ENCODE measurements at regions not wholly inside any gene's neighbourhood (a gene's known extent, or its start where the extent isn't known, plus 50 kb on each side); places are given as distances from the start of the nearest gene placed in this dataset.

GRCh38 chr2:41668529-41668928 lies 379.3 kb upstream of the PKDCC start:
- H3K9me3 Mint-ChIP-seq (ENCODE audit: low read depth): no peaks in the 10 kb centered on the region
- H3K4me1 Mint-ChIP-seq (ENCODE audit: low read depth): no peaks in the 10 kb centered on the region
- H3K27me3 Mint-ChIP-seq: peaks cover 1% of the 10 kb centered on the region
- H3K4me3 Mint-ChIP-seq: no peak overlapping the region
- no peaks in the 10 kb centered on the region for H3K36me3 Mint-ChIP-seq
- no peak overlapping the region for H3K27ac Mint-ChIP-seq

GRCh38 chr2:41678639-41679038 lies 369.2 kb upstream of the PKDCC start:
- Mint-ChIP-seq H3K36me3 (no peaks in the 10 kb centered on the region), H3K4me1 (ENCODE audit: low read depth) (no peaks in the 10 kb centered on the region), H3K4me3 (no peak overlapping the region), H3K27me3 (peaks cover 3% of the 10 kb centered on the region), H3K27ac (no peak overlapping the region), H3K9me3 (ENCODE audit: low read depth) (no peaks in the 10 kb centered on the region)

GRCh38 chr2:41686156-41686555 lies 361.7 kb upstream of the PKDCC start:
- no peak overlapping the region for H3K27ac Mint-ChIP-seq
- peaks cover 2% of the 10 kb centered on the region for H3K27me3 Mint-ChIP-seq
- H3K4me1 Mint-ChIP-seq (ENCODE audit: low read depth): no peaks in the 10 kb centered on the region
- H3K4me3 Mint-ChIP-seq: no peak overlapping the region
- H3K9me3 Mint-ChIP-seq (ENCODE audit: low read depth): no peaks in the 10 kb centered on the region
- no peaks in the 10 kb centered on the region for H3K36me3 Mint-ChIP-seq

GRCh38 chr2:41691561-41691960 lies 356.3 kb upstream of the PKDCC start:
- Mint-ChIP-seq H3K36me3 (no peaks in the 10 kb centered on the region), H3K9me3 (ENCODE audit: low read depth) (no peaks in the 10 kb centered on the region), H3K4me3 (no peak overlapping the region), H3K27me3 (peaks cover 5% of the 10 kb centered on the region), H3K27ac (no peak overlapping the region), H3K4me1 (ENCODE audit: low read depth) (no peaks in the 10 kb centered on the region)

- H3K9me3 Mint-ChIP-seq (ENCODE audit: low read depth): no peaks in the 10 kb centered on the region
- no peaks in the 10 kb centered on the region for H3K4me1 Mint-ChIP-seq (ENCODE audit: low read depth)
- H3K27me3 Mint-ChIP-seq: peaks cover 11% of the 10 kb centered on the region
- H3K4me3 Mint-ChIP-seq: no peak overlapping the region
- H3K27ac Mint-ChIP-seq: no peak overlapping the region
- H3K36me3 Mint-ChIP-seq: no peaks in the 10 kb centered on the region
These were observed 353.2 kb upstream of the PKDCC start for GRCh38 chr2:41694536-41695049.

- no peak overlapping the region for H3K4me3 Mint-ChIP-seq
- H3K27me3 Mint-ChIP-seq: peaks cover 18% of the 10 kb centered on the region
- H3K36me3 Mint-ChIP-seq: no peaks in the 10 kb centered on the region
- no peaks in the 10 kb centered on the region for H3K9me3 Mint-ChIP-seq (ENCODE audit: low read depth)
- no peaks in the 10 kb centered on the region for H3K4me1 Mint-ChIP-seq (ENCODE audit: low read depth)
- no peak overlapping the region for H3K27ac Mint-ChIP-seq
These were observed 352.4 kb upstream of the PKDCC start for GRCh38 chr2:41695198-41696113.

- Mint-ChIP-seq H3K27ac (no peak overlapping the region), H3K36me3 (no peaks in the 10 kb centered on the region), H3K27me3 (peaks cover 21% of the 10 kb centered on the region), H3K4me3 (no peak overlapping the region), H3K9me3 (ENCODE audit: low read depth) (no peaks in the 10 kb centered on the region), H3K4me1 (ENCODE audit: low read depth) (no peaks in the 10 kb centered on the region)
These were observed 350.4 kb upstream of the PKDCC start for GRCh38 chr2:41697389-41697788.

GRCh38 chr2:41698678-41699422 lies 349.0 kb upstream of the PKDCC start:
- no peaks in the 10 kb centered on the region for H3K4me1 Mint-ChIP-seq (ENCODE audit: low read depth)
- no peak overlapping the region for H3K27ac Mint-ChIP-seq
- H3K4me3 Mint-ChIP-seq: no peak overlapping the region

GRCh38 chr2:41701231-41701630 lies 346.6 kb upstream of the PKDCC start:
- H3K9me3 Mint-ChIP-seq (ENCODE audit: low read depth): no peaks in the 10 kb centered on the region
- no peak overlapping the region for H3K4me3 Mint-ChIP-seq
- H3K27ac Mint-ChIP-seq: no peak overlapping the region
- no peaks in the 10 kb centered on the region for H3K36me3 Mint-ChIP-seq
- no peaks in the 10 kb centered on the region for H3K4me1 Mint-ChIP-seq (ENCODE audit: low read depth)
- peaks cover 18% of the 10 kb centered on the region for H3K27me3 Mint-ChIP-seq

More at GRCh38 chr2:41698678-41699422, 349.0 kb upstream of the PKDCC start:
- Mint-ChIP-seq H3K9me3 (ENCODE audit: low read depth) (no peaks in the 10 kb centered on the region), H3K36me3 (no peaks in the 10 kb centered on the region), H3K27me3 (peaks cover 21% of the 10 kb centered on the region)

GRCh38 chr2:41703123-41703522 lies 344.7 kb upstream of the PKDCC start:
- Mint-ChIP-seq H3K4me1 (ENCODE audit: low read depth) (no peaks in the 10 kb centered on the region), H3K27ac (no peak overlapping the region)

GRCh38 chr2:41705634-41706033 lies 342.2 kb upstream of the PKDCC start:
- Mint-ChIP-seq H3K4me3 (no peak overlapping the region), H3K4me1 (ENCODE audit: low read depth) (no peaks in the 10 kb centered on the region), H3K36me3 (no peaks in the 10 kb centered on the region), H3K27me3 (peaks cover 3% of the 10 kb centered on the region), H3K27ac (no peak overlapping the region), H3K9me3 (ENCODE audit: low read depth) (no peaks in the 10 kb centered on the region)

More at GRCh38 chr2:41703123-41703522, 344.7 kb upstream of the PKDCC start:
- Mint-ChIP-seq H3K36me3 (no peaks in the 10 kb centered on the region), H3K9me3 (ENCODE audit: low read depth) (no peaks in the 10 kb centered on the region), H3K27me3 (peaks cover 11% of the 10 kb centered on the region), H3K4me3 (no peak overlapping the region)

GRCh38 chr2:41706286-41706685 lies 341.5 kb upstream of the PKDCC start:
- no peaks in the 10 kb centered on the region for H3K36me3 Mint-ChIP-seq
- peaks cover 2% of the 10 kb centered on the region for H3K27me3 Mint-ChIP-seq
- H3K27ac Mint-ChIP-seq: no peak overlapping the region
- no peak overlapping the region for H3K4me3 Mint-ChIP-seq
- H3K4me1 Mint-ChIP-seq (ENCODE audit: low read depth): no peaks in the 10 kb centered on the region
- no peaks in the 10 kb centered on the region for H3K9me3 Mint-ChIP-seq (ENCODE audit: low read depth)

GRCh38 chr2:41707790-41708451 lies 339.9 kb upstream of the PKDCC start:
- Mint-ChIP-seq H3K4me3 (no peak overlapping the region), H3K27ac (no peak overlapping the region), H3K27me3 (peaks cover 2% of the 10 kb centered on the region), H3K4me1 (ENCODE audit: low read depth) (no peaks in the 10 kb centered on the region), H3K36me3 (no peaks in the 10 kb centered on the region), H3K9me3 (ENCODE audit: low read depth) (no peaks in the 10 kb centered on the region)

GRCh38 chr2:41709702-41710599 lies 337.9 kb upstream of the PKDCC start:
- H3K27ac Mint-ChIP-seq: no peak overlapping the region
- no peak overlapping the region for H3K4me3 Mint-ChIP-seq
- H3K27me3 Mint-ChIP-seq: peaks cover 2% of the 10 kb centered on the region
- no peaks in the 10 kb centered on the region for H3K4me1 Mint-ChIP-seq (ENCODE audit: low read depth)
- no peaks in the 10 kb centered on the region for H3K36me3 Mint-ChIP-seq
- no peaks in the 10 kb centered on the region for H3K9me3 Mint-ChIP-seq (ENCODE audit: low read depth)
